CD4-positive, alpha-beta T cell treated with Interleukin-15 for 1 hour (primary cell): ENCODE measurements at regions not wholly inside any gene's neighbourhood (a gene's known extent, or its start where the extent isn't known, plus 50 kb on each side); places are given as distances from the start of the nearest gene placed in this dataset.
A peak's percentile ranks its signal among the peaks of the same experiment; 100 is the strongest.

Experiments used
- DNase-seq: peaks from one replicate; pipeline ENCODE4 v3.0.0-alpha.2; 2020

DNA sequence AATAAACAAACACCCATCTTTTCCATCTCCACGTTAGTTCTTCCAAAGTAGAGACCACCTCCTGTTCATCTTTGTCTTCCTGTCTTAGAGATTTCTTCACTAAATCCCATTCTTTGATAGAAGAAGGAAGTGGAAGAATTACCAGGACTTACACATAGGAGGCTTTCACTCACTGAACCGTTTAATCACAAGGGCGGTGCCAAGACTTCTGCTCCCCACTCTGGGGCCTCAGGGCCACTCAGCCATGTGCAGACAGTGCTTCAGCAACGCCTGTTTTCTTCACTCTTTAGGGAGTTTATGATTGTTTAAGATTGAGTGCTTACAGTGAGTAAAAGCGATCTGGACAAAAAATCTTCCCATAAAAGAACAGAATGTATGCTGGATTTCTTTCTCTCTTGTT, 63.9 kb upstream of the SORCS3 start:
- no peak for DNase-seq

DNA sequence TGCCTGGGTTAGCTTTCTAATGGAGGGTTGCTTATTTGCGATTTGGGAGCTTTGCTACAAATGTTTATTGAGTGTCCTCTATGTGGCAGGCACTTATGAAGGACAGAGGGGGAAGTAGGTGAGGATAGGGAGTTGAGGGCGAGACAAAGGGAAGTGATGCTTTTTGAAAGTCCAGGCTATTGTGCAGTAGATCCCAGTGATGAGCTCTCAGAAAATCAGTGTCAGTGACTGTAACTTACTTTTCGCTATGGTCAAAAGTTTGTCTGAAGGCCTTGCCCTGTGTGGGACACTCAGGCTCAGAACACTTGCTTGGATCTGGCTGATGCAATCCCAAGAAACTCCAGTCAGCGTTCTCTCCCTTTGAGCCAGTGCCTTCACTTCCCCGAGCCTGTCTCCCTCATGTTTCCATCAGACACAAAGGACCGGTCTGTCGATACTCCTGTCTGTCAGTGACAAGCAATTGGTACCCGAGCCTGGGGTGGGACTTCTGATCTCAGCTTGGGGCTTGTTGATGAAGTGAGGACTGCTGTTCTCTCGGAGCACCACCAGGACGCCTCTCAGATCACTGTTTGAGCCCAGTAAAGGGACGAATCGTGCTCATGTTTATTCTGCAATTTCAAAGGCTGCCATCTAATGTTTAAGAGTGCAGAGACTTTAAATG, 63.1 kb upstream of the SORCS3 start:
- DNase-seq: no peak

DNA sequence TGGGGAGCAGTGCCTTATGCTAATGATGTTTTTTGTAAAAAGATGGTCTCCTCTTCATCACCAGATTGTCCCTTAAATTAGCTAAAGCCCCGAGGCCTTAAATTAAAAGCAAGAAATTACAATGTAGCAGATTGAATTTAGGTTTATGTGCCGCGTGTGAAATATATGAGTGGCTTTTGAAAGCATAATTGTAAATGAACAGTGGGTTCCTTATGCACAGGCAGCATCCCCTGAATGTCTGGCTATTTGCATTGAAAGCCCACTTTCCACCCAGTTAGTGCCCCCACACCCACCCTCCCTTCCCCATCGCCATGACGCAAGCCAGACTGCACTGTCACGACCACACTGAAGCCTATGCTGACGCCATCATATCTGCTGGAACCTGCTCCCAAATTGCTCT, 62.4 kb upstream of the SORCS3 start:
- DNase-seq: no peak

DNA sequence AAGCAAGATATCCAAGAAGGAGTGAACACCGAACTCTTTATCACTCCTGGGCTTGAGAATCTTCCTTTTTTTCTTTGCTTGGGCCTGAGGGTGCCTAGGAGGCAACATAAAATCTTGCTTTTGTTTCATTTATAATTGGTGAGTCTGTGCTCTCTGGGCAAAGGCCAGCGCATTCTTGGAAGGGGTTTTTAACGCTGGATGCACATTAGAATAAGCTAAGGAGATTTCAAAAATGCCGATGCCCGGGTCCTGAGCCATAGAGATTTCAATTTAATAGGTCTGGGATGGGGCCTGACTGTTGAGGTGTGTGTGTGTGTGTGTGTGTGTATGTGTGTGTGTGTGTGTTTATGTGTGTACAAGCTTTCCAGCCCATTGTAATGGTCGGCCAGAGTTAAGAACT, 62.0 kb upstream of the SORCS3 start:
- DNase-seq: no peak

DNA sequence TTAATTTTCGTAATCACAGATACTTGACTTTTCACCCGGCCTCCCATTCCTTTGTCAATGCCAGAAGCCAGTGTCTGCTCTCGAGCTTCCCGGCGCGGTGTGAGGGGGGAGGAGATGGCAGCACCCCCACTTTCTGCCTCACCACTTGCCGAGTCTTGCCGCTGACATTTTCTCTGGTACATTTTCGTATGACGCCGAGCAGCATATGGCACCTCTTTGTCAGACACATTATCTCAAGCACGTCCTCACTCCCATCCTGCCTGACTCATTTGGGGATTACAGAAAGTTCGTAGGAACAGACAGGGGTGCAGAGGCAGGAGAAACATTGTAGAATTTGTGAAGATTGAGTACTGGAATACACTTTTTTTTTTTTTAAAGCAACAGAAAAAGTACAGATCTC, 60.8 kb upstream of the SORCS3 start:
- DNase-seq: no peak

DNA sequence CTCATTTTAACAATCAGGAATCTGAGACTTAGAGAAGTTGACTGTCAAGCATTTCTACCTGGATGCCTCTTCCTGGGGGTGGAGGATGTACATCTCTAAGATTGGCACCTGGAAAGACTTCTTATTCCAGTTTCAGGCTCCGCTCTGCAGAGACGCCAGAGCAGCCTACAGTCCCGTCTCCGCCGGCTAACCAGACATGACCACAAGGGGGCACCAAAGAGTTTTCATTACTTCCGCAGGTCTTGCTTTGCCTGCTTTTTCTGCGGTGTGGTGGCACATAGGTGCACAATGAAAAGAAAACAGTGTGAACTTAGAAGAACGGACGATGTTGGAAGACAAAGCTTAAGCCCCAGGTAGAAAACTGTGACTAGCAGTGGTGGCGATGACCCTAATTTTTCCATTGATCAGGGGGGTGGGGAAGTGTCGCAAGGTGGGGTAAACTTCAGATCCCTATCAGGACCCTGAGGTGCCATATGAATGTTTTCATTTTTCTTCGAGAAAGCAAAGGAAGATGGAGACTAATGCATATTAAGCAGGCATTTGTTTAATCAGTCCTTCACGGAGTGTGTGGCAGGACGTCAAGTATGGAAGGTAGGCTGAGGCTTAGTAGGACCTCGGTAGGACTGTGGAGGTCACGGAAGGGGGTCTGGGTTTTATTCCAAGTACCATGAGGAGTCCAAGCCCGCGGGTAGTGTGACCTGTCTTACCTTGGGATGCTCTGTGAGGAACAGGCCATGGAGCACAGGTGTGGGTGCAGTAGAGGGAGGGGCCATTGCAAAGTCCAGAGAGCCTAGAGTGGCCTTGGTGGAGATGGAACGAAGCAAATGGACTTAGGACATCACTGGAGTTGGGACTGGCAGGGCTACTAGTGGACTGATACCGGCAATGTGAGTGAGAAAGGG, 60.1 kb upstream of the SORCS3 start:
- DNase-seq: peak; percentile 36

DNA sequence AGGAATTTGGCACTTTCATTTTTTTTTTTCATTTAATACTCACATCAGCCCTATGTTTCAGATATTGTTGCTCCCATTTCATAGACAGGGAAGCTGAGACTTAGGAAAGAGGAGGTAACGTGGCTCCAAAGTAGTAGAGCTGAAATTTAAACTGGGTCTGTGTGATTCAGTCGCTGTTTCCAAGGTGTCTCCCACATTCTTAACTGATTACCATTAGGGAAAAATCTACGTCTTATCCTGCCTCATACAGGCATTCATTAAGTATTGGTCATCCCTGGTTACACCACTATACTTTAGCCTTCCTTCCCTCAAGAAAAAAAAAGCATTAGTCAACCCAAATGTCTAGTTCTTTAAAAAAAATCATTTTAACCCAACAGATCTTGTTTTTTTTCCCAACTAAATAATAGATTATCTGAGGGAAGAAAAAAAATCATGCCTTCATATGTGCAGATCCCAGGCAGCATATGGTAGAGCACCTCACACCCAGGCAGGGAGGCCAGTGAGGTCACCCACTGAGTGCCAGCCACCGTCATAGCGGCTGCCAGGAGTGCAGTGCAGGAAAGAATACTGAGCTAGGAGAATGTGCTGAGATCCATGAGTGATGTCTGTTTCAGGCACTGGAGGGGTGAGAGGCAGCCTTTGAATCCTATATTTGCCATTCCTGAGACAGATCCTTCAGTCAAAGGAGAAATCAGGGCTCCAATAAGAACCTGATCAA, 59.0 kb upstream of the SORCS3 start:
- DNase-seq: no peak

DNA sequence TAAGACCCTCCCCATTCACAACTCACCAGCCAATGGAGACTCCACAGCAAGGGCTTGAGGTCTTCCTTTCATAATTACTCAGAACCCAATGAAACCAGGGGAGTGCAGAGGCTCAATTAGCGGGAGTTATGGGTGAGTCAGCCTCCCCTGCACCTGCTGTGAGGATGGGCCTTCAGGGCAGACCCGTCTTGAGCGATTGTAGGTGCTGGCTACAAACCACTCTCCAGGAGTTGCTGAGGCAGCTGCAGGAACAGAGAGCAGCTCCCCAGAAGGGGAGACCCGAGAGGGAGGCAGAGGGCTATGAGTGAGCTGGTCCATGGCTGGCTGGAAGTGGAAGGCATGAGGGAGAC, 58.5 kb upstream of the SORCS3 start:
- DNase-seq: no peak

DNA sequence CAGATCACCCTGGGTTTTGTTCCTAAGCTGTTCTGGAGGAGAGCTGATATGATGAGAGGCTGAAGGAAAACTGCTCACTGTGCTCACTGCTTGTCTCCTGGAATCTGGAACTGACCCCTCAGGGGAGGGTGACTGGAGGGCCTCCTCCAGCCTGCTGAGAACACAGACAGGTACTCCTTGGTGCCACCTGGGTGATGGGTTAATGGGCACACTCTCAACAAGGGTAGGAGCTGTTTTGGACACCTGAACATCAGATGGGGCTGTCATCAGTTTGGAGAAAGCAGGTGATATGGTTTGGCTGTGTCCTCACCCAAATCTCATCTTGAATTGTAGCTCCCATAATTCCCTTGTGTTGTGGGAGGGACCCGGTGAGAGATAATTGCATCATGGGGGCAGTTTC, 58.1 kb upstream of the SORCS3 start:
- no peak for DNase-seq

DNA sequence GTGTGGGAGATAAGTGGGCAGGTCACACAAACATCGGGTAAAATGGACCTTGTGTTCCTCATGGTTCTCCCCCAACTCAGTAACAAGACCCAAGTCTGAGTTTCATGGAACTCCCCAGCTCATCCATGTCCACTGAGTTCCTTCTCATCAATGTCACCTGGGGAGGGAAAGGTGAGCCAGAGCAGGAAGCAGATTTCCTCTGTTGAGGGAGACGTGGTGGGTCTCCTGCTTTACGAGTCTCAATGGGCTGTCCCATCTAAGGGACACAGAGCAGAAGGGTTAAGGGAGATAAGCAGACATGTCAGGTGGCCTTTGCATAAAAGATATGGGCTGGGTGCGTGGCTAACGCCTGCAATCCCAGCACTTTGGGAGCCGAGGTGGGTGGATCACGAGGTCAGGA, 56.5 kb upstream of the SORCS3 start:
- no peak for DNase-seq

DNA sequence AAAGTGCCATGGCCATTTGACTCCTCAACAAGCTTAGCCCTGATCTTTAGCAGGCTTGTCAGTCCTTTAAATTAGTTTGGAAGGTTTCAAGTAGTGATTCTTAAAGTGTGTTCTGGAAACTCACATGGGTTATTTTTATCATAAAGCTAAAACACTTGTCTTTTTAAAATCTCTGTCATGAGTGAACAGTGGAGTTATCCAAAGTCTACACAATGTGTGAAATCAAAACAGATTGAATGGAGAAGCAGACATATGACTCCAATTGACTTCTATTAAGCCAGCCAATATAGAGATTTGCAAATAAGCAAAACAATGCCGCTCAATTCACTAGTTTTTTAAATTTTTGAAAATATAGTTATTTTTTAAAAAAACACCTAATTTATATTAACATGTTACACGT, 53.3 kb upstream of the SORCS3 start:
- no peak for DNase-seq

DNA sequence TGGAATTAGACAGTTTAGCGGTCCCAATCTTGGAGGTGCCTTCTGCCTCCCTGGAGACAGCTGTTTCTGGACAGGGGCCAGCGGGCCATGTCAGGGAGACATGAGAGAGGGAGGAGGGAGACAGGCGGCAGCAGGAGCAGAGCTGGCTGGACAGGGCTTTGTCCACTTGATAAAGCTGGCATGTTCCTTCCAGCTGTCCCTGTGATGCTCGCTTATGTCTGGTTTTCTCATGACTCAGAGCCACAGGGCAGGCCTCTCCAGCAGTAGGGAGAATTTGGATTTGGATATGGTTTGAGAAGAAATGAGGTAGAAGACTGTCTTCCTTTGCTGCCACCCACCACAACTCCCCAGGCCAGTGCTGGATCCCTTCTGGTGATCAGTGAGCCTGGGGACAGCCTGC, 51.7 kb upstream of the SORCS3 start:
- DNase-seq: no peak

DNA sequence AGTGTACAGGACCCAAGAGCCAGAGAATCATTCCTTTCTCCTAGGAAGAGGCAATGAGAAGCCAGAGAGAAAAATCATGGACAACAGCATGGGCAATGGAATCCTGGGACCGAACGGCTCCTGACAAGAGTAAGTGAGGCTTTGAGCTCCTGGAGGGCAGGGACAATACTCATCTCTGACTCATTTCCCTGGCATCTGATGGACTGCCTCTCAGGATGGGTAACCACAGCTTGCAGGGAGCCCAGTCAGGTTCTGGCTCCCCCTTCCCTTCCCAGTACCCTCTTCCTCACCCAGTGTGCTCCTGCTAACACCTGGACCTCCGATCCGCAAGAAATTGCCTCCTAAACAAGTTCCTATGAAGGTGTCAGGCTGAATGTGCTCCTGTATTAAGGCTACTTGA, 51.2 kb upstream of the SORCS3 start:
- DNase-seq: no peak
